GM21737 (cell line): ENCODE measurements at regions not wholly inside any gene's neighbourhood (a gene's known extent, or its start where the extent isn't known, plus 50 kb on each side); places are given as distances from the start of the nearest gene placed in this dataset.

ENCODE experiments used
- ATAC-seq: cut with Tn5 transposase; IDR thresholded peaks from one replicate; pipeline ENCODE4 v1.9.1; 2021; ENCODE audit warnings: mild to moderate bottlenecking, moderate library complexity; ENCODE audit not compliant: unreplicated experiment

GRCh38 chr2:6788614-6789013 is 77.1 kb downstream of the CMPK2 start:
- ATAC-seq: no peak

DNA sequence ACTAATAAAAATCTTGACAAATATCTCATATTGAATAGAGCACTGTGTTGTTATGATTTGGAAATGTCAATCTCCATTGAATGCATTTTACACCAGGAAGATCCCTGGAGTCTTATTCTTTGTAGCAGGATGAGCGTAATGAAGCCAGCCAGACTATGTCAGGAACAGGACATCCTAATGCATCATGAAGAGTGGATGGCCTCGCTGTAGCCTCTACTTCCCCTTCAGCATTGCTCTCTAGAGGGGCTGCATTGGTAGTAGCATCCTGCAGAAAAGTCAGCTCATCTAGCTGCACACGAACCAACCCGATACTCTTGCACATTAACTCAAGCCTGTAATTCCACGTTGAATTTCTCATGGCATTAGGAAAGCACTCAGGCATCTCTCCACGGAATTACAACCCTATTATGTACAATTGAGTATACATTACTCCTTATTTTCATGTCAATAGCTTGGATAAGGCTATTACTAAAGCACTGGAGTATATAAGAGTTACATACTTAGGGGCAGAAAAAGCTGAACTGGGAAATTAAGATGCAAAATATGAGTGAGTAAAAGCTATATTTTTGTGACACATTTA is 76.1 kb downstream of the CMPK2 start:
- ATAC-seq: no peak

- ATAC-seq: no peak
Observed at GRCh38 chr2:6791682-6792081, 74.0 kb downstream of the CMPK2 start.

- no peak for ATAC-seq
Observed at GRCh38 chr2:6792883-6793282, 72.8 kb downstream of the CMPK2 start.

GRCh38 chr2:6793371-6793770 is 72.3 kb downstream of the CMPK2 start:
- no peak for ATAC-seq

GRCh38 chr2:6793913-6794312 is 71.8 kb downstream of the CMPK2 start:
- ATAC-seq: no peak

DNA sequence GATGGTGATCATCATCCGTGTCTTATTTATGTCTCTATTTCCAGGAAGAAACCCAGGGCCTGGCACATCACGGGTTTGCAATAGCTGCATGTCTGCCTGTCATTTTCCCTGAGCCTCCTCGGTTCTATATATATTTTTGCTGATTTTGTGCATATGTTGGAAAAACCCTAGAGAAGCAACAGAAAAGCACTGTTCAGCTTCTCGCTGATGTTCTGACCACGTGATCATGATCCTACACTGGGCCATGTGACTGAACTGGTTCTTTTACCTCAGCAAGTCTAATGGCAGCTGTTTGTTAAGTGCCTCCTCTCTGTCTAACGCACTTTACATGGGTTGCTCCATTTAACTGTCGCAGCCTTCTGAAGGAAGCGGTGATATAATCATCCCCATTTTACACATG is 71.3 kb downstream of the CMPK2 start:
- no peak for ATAC-seq
